Panc1 (cell line): ENCODE measurements at regions not wholly inside any gene's neighbourhood (a gene's known extent, or its start where the extent isn't known, plus 50 kb on each side); places are given as distances from the start of the nearest gene placed in this dataset.

ENCODE experiments used
- ATAC-seq: fragments of 200-7000 bp; cut with Tn5 transposase; 2 replicates; pipeline ENCODE4 v1.9.1; 2020; ENCODE audit warnings: mild to moderate bottlenecking, moderate library complexity
- BruUV-seq: library from RNA; stranded (reverse); fragments of 400-500 nt; replicated peaks from 2 replicates; lab custom pipeline; 2021; lab: Mats Ljungman, UMichigan
- CTCF ChIA-PET: fragments of 300-600 bp; sonication (Branson Sonifier 250); formaldehyde crosslinking; loops from one replicate; lab custom pipeline; 2022; ENCODE audit warnings: antibody characterized with exemption; lab: Charles Lee
- POLR2A ChIA-PET: fragments of 300-600 bp; sonication (Branson Sonifier 250); formaldehyde crosslinking; loops from one replicate; lab custom pipeline; 2022; ENCODE audit warnings: antibody characterized with exemption; lab: Charles Lee
- DNase-seq: peaks from one replicate; pipeline ENCODE4 v3.0.0-alpha.2; 2010; ENCODE audit warnings: low read depth, low spot score
- H3K27ac ChIP-seq: 2 replicates; pipeline ENCODE4 v1.5.1; 2011; ENCODE audit warnings: mild to moderate bottlenecking, low read length, inconsistent platforms
- H3K27me3 ChIP-seq: fragments of 200-500 bp; sonication (Bioruptor generic); 2 replicates; pipeline ENCODE4 v1.6.0; 2014; ENCODE audit warnings: low read length, inconsistent platforms; ENCODE audit not compliant: control insufficient read depth, insufficient read depth
- H3K36me3 ChIP-seq: fragments of 200-500 bp; sonication (Bioruptor generic); 2 replicates; pipeline ENCODE4 v1.5.1; 2014; ENCODE audit warnings: inconsistent platforms, mild to moderate bottlenecking, low read length, moderate library complexity; ENCODE audit not compliant: control insufficient read depth, insufficient read depth
- H3K4me1 ChIP-seq: 2 replicates; pipeline ENCODE4 v1.5.1; 2011; ENCODE audit warnings: inconsistent platforms, mild to moderate bottlenecking, low read length, moderate library complexity; ENCODE audit not compliant: control insufficient read depth, insufficient read depth
- H3K4me3 ChIP-seq, 2 experiments: 2 replicates each; pipeline ENCODE4 v1.5.1; 2011 to 2012; ENCODE audit warnings: low read depth in 2 of 2, low read length in 2 of 2, mild to moderate bottlenecking in 2 of 2, inconsistent platforms in 1 of 2, moderate library complexity in 1 of 2
- H3K9me3 ChIP-seq: fragments of 200-500 bp; sonication (Bioruptor generic); 2 replicates; pipeline ENCODE4 v1.5.1; 2014; ENCODE audit warnings: low read depth, mild to moderate bottlenecking, inconsistent platforms, low read length, moderate library complexity; ENCODE audit not compliant: control insufficient read depth, insufficient read depth
- POLR2AphosphoS5 ChIP-seq: IDR thresholded peaks from 2 replicates; pipeline ENCODE4 v1.6.1; 2012; ENCODE audit warnings: mild to moderate bottlenecking, low read depth, low read length, moderate library complexity
- REST ChIP-seq, 2 experiments: IDR thresholded peaks; 2 replicates each; pipeline ENCODE4 v1.6.1; 2011 to 2012; ENCODE audit warnings: low read depth in 2 of 2, control low read depth in 1 of 2, low read length in 1 of 2, mild to moderate bottlenecking in 1 of 2, moderate library complexity in 1 of 2; ENCODE audit not compliant: insufficient read depth in 1 of 2
- SIN3A ChIP-seq: IDR thresholded peaks from 2 replicates; pipeline ENCODE4 v1.6.1; 2012; ENCODE audit warnings: low read depth, mild to moderate bottlenecking, low read length, moderate library complexity, borderline replicate concordance; ENCODE audit not compliant: insufficient read depth
- TCF7L2 ChIP-seq: IDR thresholded peaks from 2 replicates; pipeline ENCODE4 v1.6.1; 2011; ENCODE audit warnings: mild to moderate bottlenecking, low read depth, low read length, inconsistent platforms
- in situ Hi-C: cut with HindIII; loops from 2 replicates; pipeline ENCODE4 v1.10.0; 2016; ENCODE audit warnings: low sequenced_read_pairs, low pct_unique_long_range_greater_than_20kb
- intact Hi-C: fragments of 100-400 bp; cut with micrococcal nuclease; formaldehyde crosslinking; loops from one replicate; pipeline ENCODE4 v1.10.0; 2022; ENCODE audit not compliant: unreplicated experiment
- TF ChIP-seq, protein P1 (sequence below): fragments of 450-650 bp; IDR thresholded peaks from 2 replicates; pipeline ENCODE4 v1.5.1; 2017; ENCODE audit warnings: mild to moderate bottlenecking

DNA sequence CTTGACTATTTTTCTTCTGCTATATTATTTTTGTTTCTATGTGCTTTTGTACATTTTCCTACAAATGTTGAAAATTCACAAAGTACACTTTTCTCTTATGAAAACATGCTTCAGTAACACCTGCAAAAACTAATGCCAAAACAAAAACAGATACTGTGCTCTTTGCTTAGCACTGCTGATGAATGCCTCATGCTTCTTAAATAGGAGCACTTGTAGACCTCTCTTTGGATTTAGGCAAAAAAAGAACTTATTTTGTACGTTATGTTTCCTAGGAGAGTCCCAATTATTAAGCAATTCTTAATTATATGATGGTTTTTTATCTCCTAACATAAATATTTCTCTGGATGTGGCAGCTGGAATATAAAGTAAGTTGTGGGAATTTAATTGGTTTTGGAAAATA is 285.0 kb upstream of the ARSJ start:
- TF ChIP-seq, protein P1, sequence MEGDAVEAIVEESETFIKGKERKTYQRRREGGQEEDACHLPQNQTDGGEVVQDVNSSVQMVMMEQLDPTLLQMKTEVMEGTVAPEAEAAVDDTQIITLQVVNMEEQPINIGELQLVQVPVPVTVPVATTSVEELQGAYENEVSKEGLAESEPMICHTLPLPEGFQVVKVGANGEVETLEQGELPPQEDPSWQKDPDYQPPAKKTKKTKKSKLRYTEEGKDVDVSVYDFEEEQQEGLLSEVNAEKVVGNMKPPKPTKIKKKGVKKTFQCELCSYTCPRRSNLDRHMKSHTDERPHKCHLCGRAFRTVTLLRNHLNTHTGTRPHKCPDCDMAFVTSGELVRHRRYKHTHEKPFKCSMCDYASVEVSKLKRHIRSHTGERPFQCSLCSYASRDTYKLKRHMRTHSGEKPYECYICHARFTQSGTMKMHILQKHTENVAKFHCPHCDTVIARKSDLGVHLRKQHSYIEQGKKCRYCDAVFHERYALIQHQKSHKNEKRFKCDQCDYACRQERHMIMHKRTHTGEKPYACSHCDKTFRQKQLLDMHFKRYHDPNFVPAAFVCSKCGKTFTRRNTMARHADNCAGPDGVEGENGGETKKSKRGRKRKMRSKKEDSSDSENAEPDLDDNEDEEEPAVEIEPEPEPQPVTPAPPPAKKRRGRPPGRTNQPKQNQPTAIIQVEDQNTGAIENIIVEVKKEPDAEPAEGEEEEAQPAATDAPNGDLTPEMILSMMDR, result no peak
- no peak for TF ChIP-seq TCF7L2
- no peak for TF ChIP-seq REST (IDR thresholded peaks at IDR 0.05; ENCODE audit: insufficient read depth in 1 of 2, low read depth in 2 of 2, low read length in 1 of 2)
- no peak for TF ChIP-seq SIN3A
- no peak for TF ChIP-seq POLR2AphosphoS5
- BruUV-seq, result no TSS peak
- intact Hi-C loops (no loop called here), in situ Hi-C loops (no loop called here)
- Histone ChIP-seq H3K27me3 (no peaks in the 10 kb centered on the region), H3K4me1 (no peaks in the 10 kb centered on the region), H3K36me3 (no peaks in the 10 kb centered on the region), H3K27ac (no peak overlapping the region), H3K9me3 (no peaks in the 10 kb centered on the region), H3K4me3 (no peak overlapping the region)
- no peak for DNase-seq
- no peak for ATAC-seq
- ChIA-PET CTCF (no interaction called here), POLR2A (interaction anchor here (0.6 kb wide), 1 partner anchor 308 kb away, joined by 6 read pairs; no protein-coding TSS in a partner anchor)

DNA sequence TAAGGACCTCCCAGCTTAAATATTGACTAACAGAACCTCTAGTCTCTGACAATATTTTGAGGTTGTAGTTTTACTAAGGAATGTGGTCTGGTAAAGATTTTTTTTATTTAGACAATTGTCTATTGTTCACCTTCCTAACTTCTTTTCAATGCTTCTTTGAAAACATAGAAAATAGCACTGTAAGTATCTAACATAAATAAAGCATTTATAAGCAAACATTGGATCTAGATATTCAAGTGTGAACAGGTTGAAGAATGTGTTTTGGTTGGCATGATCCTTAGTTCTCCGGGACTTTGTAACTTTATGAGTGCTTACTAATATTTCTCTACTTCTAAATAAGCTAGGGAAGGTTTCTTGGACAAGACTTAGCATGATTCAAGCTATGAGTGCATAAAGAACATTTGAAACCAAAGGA is 285.4 kb upstream of the ARSJ start:
- Histone ChIP-seq H3K4me1 (no peaks in the 10 kb centered on the region), H3K27me3 (no peaks in the 10 kb centered on the region), H3K36me3 (no peaks in the 10 kb centered on the region), H3K4me3 (no peak overlapping the region), H3K27ac (no peak overlapping the region), H3K9me3 (no peaks in the 10 kb centered on the region)
- in situ Hi-C loops, result no loop called here
- no peak for DNase-seq
- intact Hi-C loops, result no loop called here
- TF ChIP-seq SIN3A, result no peak
- TF ChIP-seq TCF7L2, result no peak
- no peak for TF ChIP-seq REST (IDR thresholded peaks at IDR 0.05; ENCODE audit: insufficient read depth in 1 of 2, low read depth in 2 of 2, low read length in 1 of 2)
- ChIA-PET CTCF (no interaction called here), POLR2A (interaction anchor here (0.6 kb wide), 1 partner anchor 309 kb away, joined by 6 read pairs; no protein-coding TSS in a partner anchor)
- ATAC-seq, result no peak; the same call in 1 of the 2 replicates
- no TSS peak for BruUV-seq
